ENCODE measurements at regions not wholly inside any gene's neighbourhood (a gene's known extent, or its start where the extent isn't known, plus 50 kb on each side); places are given as distances from the start of the nearest gene placed in this dataset.

- no peak for DNase-seq
Measured at GRCh38 chr1:117678246-117678977, 72.6 kb downstream of the TENT5C start.

GRCh38 chr1:117679299-117679698 lies 73.5 kb downstream of the TENT5C start:
- DNase-seq: no peak

- no peak for DNase-seq
Measured at GRCh38 chr1:117679868-117680267, 74.0 kb downstream of the TENT5C start.

- DNase-seq: no peak
Measured at GRCh38 chr1:117680316-117681002, 74.6 kb downstream of the TENT5C start.

GRCh38 chr1:117681093-117681900 lies 75.4 kb downstream of the TENT5C start:
- DNase-seq: no peak

- no peak for DNase-seq
Measured at GRCh38 chr1:117681901-117682250, 76.0 kb downstream of the TENT5C start.

GRCh38 chr1:117682372-117682771 lies 76.5 kb downstream of the TENT5C start:
- no peak for DNase-seq

GRCh38 chr1:117683571-117684285 lies 77.9 kb downstream of the TENT5C start:
- no peak for DNase-seq

- DNase-seq: no peak
Measured at GRCh38 chr1:117685936-117686806, 80.3 kb downstream of the TENT5C start.

- DNase-seq: no peak
Measured at GRCh38 chr1:117686907-117687306, 81.1 kb downstream of the TENT5C start.

GRCh38 chr1:117689997-117690625 lies 84.3 kb downstream of the TENT5C start:
- no peak for DNase-seq

- no peak for DNase-seq
Measured at GRCh38 chr1:117691942-117692341, 86.1 kb downstream of the TENT5C start.

GRCh38 chr1:117694543-117694942 lies 88.7 kb downstream of the TENT5C start:
- DNase-seq: no peak

- DNase-seq: no peak
Measured at GRCh38 chr1:117695796-117696490, 90.1 kb downstream of the TENT5C start.

GRCh38 chr1:117696561-117696960 lies 90.7 kb downstream of the TENT5C start:
- DNase-seq: no peak

GRCh38 chr1:117697220-117697781 lies 91.5 kb downstream of the TENT5C start:
- no peak for DNase-seq

- DNase-seq: no peak
Measured at GRCh38 chr1:117698398-117699160, 92.7 kb downstream of the TENT5C start.

- DNase-seq: no peak
Measured at GRCh38 chr1:117699953-117700352, 94.1 kb downstream of the TENT5C start.

GRCh38 chr1:117702654-117703053 lies 96.8 kb downstream of the TENT5C start:
- no peak for DNase-seq

- no peak for DNase-seq
Measured at GRCh38 chr1:117707371-117707770, 101.5 kb downstream of the TENT5C start.

All from CD4-positive, alpha-beta T cell treated with Interleukin-21 for 1 hour (primary cell).